Bone marrow (tissue), 2 donors: ENCODE measurements at regions not wholly inside any gene's neighbourhood (a gene's known extent, or its start where the extent isn't known, plus 50 kb on each side); places are given as distances from the start of the nearest gene placed in this dataset.
"Not testable (repeated sequence)": the region's sequence is repeated elsewhere in the genome, so short reads cannot be mapped to it uniquely, and the experiment has no call there.

ENCODE experiments used
- DNase-seq, 2 donors: peaks; one replicate each; lab custom pipeline; 2025; lab: John Stamatoyannopoulos, UW

DNA sequence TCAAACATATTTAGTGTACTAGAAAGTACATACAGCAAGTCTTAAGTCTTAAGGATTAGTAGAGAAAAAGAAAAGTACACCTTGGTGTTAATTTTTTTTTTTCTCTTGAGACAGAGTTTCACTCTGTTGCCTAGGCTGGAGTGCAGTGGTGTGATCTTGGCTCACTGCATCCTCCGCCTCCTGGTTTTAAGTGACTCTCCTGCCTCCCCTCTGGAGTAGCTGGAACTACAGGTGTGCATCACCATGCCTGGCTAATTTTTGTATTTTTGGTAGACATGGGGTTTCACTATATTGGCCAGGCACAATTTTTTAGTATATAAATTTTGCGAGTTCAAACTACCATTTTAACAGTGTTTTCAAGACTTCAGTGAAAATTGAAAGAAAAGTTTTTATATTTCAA, 1941.1 kb upstream of the CDH6 start:
- DNase-seq: no peak

DNA sequence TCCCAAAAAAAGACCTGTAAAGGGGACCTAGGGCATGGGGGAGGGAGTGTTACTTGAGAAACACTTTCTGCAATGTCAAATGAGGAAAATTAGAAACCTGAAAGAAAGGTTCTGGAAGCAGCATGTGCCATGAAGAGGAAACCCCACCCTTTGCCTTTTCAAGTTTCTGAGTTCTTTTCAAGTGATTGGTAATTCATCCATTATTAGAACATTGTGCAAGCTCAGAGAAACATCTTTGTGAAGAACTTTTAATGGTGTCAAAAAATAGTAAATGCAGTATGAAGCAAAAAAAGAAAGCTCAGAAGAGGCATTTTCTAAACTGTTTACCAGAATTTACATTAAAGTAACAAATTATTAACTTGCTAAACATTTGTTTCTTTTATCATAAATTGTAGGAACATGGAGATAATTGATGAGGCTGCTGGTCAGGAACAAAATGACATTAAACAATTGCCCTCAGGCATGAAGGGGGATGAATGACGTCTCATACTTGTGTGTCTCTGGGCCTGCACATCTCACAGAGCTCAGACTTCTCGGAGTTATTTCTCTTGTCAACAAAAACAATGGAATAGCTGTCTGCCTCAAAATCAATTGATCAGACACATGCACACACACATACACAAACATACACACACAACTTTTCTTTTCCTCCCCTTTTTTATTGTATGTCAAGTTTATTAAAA, 1946.0 kb upstream of the CDH6 start:
- DNase-seq: no peak

DNA sequence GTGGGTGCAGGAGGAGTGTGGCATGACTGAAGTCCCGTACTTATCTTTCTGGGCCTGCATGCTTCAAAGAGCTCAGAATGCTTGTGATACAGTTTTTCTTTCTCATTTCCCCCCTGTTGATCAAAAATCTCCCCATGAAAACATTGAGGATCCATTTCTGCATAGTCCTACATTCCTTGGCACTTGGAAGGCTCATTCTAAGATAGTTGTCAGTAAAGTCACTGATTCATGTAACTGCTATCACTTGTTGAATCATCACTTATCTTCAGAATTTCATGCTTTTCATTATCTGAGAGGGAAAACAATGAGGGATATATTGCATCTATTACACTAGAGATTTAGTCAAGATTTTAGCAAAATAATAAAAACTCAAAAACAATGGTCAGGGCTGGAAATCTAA, 1953.1 kb upstream of the CDH6 start:
- no peak for DNase-seq

DNA sequence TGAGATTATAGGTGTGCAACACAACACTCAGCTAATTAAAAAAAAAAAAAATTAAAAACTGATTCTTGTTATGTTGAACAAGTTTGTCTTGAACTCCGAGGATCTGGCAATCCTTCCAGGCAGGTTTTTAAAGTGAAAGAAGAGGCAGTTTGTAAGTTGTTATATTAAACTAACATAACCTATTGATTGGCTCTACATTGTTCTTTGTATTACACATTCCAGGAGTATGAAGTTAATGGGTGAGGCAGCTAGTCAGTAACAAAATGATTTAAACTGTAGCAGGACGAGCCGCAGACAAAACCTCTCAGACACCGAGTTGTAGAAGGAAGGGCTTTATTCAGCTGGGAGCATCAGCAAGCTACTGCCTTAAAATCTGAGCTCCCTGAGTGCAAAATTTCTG, 1953.9 kb upstream of the CDH6 start:
- DNase-seq: no peak

DNA sequence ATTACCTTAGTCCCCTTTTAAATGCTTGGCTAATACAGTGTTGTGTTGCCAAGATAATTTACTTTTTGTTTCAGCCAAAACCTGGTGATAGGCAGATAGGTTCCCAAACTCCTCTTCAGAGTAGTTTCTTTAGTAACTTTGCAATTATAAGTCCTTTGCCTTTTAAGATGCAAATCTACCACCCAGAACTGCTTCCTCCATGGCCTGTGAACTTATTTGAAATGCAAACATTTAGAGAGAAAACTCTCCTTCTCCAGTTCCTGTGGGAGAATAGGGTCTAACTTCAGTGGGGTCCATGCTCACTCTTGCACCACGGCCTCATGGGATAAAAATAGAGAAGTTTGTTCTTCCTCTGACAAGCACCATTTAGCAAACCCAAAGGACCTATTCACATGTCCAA, 1955.4 kb upstream of the CDH6 start:
- no peak for DNase-seq

DNA sequence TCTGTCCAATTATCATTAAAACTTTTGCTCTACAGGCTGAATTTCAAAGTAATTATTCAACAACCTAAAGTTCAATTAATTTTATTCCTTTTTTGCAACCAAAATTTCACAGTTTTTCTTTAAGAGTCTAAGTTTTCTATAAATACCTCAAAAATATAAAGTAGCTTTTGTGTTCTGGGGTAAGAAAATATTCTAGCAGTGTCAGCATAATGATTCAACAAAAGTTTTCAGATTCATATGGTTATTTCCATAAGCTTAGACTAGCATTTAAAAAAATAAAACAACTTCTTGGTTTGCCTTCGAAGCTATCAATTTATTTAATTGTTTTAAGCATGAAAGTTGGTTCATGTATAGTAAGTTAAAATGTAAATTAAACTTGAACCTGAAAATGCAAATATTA, 1962.3 kb upstream of the CDH6 start:
- no peak for DNase-seq

DNA sequence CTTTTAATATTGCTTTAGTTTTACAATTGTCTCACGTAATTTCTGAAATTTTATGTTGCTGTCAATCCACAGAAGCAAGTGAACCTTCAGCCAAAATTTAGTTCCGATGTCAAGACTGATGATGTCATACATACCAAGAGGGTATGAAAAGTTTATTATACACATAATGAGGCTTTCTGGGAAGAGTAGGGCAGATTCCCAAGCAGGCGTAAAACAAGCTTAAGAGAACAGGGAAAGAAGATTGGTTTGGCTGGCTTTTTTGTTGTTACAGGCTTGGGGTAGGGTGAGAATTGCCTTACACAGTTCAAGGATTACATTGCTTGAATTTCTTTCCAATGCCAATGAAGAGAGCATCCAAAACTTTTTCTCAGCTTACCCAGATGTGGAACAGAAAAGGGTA, 1962.9 kb upstream of the CDH6 start:
- no peak for DNase-seq

DNA sequence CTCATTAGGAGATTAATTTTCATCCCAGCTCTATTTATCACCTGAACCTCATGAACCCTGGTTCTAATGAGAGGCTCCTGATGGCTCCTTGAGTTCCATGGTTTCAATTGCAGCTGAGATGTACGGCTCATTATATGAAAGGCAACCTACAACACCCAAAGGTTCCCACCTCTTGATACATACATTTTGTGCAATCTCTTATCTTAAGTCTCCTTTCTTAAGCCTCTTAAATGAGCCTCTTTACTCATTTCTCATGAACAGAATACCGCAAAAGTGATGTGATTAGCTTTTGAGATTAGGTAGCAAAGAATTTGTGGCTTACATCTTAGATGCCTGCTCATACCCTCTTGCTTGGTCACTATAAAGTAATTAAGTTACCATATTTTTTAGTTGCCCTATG, 1964.0 kb upstream of the CDH6 start:
- DNase-seq: no peak

DNA sequence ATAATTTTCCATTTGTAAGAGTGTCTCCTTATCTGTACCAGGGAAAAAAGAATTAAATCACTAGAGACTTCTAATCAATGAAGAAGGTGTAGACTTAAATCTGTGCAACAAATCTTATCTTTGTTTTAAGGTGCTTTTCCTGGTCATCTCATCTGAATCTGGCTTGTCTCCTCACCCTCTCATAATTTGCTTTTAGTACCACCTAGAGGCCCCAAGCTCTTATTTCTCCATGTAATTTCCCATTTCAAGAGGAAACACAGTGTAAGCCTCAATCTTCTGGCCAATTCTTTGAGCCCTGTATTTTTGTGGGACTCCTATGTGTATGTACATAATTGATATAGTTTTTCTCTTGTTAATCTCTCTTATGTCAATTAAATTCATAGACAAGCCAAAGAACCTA, 1975.3 kb upstream of the CDH6 start:
- no peak for DNase-seq

DNA sequence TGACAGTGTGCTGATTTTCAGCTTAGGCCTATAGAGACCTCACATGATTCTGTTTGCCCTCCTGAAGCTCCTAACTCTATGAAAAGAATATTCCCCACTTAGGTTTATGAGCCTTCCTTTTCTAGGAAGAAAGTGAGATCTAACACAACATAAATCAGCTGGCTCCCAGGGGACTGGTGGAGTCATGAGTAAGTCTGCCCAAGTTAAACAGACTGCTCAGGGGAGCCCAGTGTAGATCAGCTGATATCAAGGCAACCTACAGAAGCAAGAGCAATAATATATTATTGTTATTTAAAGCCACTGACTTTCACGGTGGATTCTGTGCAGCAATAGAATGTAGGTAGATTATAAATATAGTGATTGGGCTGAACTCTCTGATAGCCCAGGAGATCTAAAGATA, 1978.6 kb upstream of the CDH6 start:
- DNase-seq: no peak

DNA sequence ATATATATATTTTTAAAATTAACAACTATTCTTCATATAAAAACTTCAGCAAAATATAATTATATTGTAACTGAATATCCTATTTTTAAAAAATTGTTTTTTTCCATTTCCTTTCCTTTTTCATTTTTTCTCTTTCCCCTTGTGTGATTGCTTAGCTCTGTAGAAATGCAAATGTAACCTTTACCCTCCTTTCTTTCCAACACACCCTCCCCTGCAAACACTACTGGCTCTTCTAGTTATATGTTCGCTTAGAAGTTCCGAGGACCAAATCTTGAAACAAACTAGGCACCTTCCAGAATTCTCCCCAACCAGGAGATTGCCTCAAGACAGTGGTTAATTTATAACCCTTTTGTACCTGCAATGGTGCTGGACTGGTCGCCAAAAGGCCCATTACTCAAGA, 1980.0 kb upstream of the CDH6 start:
- DNase-seq: no peak

DNA sequence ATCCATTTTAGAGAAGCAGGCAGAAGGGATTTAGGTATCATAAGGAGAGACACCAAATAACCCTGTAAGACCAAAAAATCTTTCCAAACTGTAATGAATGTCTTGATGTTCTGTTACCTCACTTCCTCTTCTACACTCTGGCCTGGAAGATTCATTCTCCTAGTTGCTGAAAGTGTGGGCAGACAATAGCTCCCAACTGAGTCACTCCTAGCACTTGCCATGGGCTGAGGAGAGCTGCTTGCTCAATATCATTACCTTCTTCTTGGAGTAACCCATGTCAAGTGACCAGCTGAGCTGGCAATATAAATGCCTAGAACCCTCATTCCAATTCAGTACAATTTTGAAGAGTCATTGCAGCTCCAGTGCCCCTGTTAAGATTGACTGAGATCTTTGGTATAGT, 1985.5 kb upstream of the CDH6 start:
- DNase-seq: no peak

DNA sequence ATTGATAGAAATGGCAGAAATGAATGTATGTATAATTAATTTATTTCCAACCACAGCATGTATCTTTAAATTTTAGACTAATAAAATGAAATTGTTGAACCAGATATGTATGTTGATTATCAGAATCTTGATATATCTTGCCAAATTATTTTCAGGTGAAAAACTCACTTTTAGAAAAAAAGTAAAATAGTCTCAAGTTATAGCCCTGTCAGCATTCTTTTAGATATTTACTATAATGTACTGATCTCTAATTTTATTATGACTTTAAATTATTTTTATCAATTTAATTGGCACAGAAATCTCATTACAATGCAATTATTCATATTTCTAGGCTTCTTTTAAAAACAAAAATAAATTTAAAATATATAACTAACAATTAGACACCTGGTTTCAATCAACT, 1990.4 kb upstream of the CDH6 start:
- DNase-seq: no peak

DNA sequence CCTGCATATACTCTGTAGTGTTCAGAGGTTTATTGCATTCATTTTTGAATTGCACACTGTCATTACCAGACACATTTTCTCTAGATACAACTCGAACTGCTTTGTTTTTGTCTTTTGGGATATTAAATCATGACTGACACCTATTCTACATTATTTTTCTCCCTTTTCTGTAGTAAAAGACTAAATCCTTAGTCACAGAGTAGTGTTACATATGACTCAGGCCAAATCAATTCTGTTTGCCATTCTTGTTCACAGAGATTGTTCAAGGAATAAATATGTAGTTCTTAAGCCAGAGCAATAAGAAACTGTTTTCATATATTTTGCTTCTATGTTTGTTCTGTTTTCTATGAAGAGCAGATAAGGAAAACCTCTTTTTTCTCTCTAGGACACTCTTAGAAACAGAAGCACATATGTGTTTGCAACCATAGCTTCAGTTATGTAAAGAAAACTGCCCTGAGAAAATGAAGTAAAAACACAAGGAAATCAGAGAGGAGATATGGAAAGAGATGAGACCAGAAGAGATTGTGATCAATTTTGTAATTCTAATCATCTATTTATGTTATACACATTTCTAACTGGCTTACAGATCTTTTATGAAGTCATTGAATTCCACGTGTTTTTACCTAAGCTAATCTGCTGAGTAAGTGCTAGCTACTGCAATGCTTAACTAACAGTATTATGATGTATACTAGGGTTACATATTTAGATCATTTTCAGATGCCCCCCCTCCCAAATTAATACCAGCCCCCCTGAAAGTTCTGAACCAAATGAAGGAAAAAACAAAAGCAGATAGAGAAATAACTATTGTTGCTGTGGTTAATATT, 1995.6 kb upstream of the CDH6 start:
- DNase-seq: no peak

DNA sequence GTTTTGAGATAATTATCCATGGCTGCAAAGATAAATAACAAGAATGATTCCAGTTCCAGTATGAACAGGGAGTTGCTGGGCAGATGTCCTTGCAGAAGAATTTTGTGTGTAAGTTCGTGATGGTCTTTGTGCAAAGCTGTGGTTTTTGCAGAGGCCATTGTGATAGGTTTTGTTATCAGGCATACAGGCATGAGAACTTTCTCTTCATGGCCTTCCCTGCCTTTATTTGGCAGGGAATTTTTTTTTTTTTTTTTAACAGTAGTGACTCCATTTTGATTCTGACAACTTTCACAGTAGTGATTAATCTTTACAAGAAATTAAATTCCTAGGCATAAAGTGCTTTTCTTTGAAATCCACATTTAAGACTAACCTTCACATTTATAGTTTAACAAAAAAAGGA, 1999.5 kb upstream of the CDH6 start:
- DNase-seq: no peak

DNA sequence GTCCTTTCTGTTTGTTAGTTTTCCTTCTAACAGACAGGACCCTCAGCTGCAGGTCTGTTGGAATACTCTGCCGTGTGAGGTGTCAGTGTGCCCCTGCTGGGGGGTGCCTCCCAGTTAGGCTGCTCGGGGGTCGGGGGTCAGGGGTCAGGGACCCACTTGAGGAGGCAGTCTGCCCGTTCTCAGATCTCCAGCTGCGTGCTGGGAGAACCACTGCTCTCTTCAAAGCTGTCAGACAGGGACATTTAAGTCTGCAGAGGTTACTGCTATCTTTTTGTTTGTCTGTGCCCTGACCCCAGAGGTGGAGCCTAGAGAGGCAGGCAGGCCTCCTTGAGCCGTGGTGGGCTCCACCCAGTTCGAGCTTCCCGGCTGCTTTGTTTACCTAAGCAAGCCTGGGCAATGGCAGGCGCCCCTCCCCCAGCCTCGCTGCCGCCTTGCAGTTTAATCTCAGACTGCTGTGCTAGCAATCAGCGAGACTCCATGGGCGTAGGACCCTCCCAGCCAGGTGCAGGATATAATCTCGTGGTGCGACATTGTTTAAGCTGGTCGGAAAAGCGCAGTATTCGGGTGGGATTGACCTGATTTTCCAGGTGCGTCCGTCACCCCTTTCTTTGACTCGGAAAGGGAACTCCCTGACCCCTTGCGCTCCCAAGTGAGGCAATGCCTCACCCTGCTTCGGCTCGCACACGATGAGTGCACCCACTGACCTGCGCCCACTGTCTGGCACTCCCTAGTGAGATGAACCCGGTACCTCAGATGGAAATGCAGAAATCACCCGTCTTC, 2002.0 kb upstream of the CDH6 start:
- not testable (repeated sequence) for DNase-seq

DNA sequence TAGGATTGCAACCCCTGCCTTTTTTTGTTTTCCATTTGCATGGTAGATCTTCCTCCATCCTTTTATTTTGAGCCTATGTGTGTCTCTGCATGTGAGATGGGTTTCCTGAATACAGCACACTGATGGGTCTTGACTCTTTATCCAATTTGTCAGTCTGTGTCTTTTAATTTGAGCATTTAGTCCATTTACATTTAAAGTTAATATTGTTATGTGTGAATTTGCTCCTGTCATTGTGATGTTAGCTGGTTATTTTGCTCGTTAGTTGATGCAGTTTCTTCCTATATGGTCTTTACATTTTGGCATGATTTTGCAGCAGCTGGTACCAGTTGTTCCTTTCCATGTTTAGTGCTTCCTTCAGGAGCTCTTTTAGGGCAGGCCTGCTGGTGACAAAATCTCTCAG, 2003.1 kb upstream of the CDH6 start:
- DNase-seq: not testable (repeated sequence)

DNA sequence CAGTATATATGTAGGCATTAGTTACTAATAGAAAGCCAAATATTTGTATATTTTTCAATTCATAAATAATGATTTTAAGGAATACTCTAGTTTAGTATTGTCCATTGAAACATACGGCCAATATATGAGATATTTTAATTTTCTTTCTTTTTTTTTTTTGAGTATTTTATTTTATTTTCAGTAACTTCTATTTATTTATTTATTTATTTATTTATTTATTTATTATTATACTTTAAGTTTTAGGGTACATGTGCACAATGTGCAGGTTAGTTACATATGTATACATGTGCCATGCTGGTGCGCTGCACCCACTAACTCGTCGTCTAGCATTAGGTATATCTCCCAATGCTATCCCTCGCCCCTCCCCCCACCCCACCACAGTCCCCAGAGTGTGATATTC, 2007.1 kb upstream of the CDH6 start:
- DNase-seq: not testable (repeated sequence)

DNA sequence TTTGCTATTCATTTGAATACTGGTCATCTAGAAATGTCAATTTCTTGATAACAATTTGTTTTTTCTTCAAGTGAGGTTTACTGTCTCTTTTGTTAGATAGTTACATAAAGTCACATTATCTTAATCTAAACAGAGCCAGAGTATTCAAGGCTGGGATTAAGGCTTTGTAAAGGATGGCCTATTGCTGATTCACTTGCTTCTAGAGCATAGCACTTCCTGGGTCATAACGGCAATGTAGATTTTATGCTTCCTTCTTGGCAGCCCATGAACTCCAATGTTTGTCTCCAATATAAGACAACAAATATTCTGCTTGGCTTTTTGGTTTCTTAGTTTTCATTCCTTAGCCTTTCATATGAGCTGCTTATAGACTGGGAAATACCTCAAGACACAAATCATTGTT, 2007.9 kb upstream of the CDH6 start:
- no peak for DNase-seq

DNA sequence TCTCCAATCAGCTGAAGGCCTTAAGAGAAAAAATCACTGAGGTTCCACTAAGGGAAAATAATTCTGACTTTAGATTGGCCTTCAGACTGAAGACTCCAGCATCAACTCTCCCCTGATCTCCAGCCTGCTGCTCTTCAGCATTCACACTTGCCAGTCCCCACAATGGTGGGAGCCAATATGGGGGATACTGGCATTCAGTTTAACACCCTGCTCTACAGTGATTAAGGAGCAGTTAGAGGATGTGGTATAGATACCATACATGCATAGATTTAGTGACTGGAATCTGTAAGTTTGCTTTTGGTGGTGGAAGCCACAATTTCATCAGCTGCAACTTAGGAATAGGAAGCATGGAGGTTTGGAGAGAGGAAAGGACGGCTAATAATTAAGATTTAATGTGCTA, 2017.7 kb upstream of the CDH6 start:
- no peak for DNase-seq

DNA sequence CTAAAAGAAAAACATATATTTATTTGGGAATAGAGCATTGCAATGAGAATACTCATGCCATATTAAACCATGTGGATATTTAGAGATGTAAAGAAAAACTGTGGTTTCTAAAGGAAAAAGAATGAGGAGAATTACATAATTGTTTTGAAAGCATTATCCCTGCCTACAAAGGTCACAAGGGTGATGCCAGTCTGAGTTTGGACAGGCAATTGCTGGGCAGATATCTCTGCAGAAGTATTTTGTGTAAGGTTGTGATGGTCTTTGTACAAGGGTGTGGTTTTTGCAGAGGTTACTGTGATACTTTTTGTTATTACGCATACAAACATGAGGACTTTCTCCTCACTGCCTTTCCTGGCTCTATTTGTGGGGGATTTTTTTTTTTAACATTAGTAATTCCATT, 2022.9 kb upstream of the CDH6 start:
- no peak for DNase-seq

DNA sequence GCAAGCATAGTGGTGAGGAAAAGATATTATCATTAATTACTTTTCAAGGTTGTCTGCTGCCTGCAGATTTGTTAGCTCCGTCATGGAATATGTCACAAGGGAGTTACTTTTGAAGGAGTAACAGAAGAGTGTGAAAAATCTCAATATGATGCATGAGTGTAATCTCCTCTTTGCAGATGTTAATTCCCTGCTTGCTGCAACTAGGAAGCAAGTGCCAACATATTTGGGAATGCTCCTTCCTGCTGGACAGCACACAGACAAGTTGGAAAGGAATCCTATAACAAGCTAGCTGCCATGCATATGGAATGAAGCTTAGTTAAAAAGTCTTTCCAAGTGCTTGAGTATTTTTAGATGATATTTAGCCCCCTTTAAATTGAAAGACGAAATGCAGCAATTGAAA, 2023.6 kb upstream of the CDH6 start:
- no peak for DNase-seq

DNA sequence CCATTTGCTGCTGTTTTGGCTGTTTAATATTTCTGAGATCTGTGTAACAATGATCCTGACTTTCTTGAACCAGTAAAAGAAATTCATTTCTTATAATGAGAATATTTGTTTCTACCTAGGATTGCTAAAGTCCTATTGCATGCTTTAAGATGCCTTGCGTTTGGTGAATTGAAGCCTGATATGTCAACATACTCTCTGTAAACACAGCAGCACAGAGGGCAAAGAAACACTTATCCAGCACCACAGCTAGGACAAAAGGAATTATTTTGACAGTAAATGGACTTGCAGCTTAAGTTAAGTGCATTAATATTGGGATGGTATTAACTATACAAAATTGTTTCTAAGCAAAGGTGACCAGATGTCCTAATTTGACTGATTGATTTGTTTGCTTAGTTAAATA, 2031.2 kb upstream of the CDH6 start:
- DNase-seq: no peak
